Suprapubic skin (tissue), 4 donors: ENCODE measurements at regions not wholly inside any gene's neighbourhood (a gene's known extent, or its start where the extent isn't known, plus 50 kb on each side); places are given as distances from the start of the nearest gene placed in this dataset.

Experiments
- DNase-seq, 2 donors: peaks; one replicate each; pipeline ENCODE4 v3.0.0-alpha.2; 2019; ENCODE audit warnings: low spot score in 2 of 2
- H3K27ac ChIP-seq: fragments of 200-600 bp; sonication (generic); one replicate; pipeline ENCODE4 v1.5.1; 2019
- H3K27me3 ChIP-seq: fragments of 200-600 bp; sonication (generic); one replicate; pipeline ENCODE4 v1.5.1; 2019
- H3K36me3 ChIP-seq: fragments of 200-600 bp; sonication (generic); one replicate; pipeline ENCODE4 v1.5.1; 2019
- H3K4me1 ChIP-seq: fragments of 200-600 bp; sonication (generic); one replicate; pipeline ENCODE4 v1.5.1; 2019
- H3K4me3 ChIP-seq: fragments of 200-600 bp; sonication (generic); one replicate; pipeline ENCODE4 v1.5.1; 2019; ENCODE audit warnings: mild to moderate bottlenecking
- H3K9me3 ChIP-seq: fragments of 200-600 bp; sonication (generic); one replicate; pipeline ENCODE4 v1.5.1; 2019
- CTCF ChIP-seq, 2 donors: fragments of 200-600 bp in 1 of 2; fragments of 450-650 bp in 1 of 2; sonication (generic) in 1 of 2; IDR thresholded peaks; one replicate each; pipeline ENCODE4 v1.5.1; 2016 to 2019; ENCODE audit warnings: antibody characterized with exemption in 2 of 2, mild to moderate bottlenecking in 1 of 2, moderate library complexity in 1 of 2
- EP300 ChIP-seq: sonication (generic); formaldehyde crosslinking; IDR thresholded peaks from one replicate; pipeline ENCODE4 v1.6.1; 2017; ENCODE audit warnings: antibody characterized with exemption
- POLR2A ChIP-seq, 2 donors: fragments of 450-650 bp; IDR thresholded peaks; one replicate each; pipeline ENCODE4 v1.6.1; 2017; ENCODE audit warnings: antibody characterized with exemption in 2 of 2, mild to moderate bottlenecking in 2 of 2, moderate library complexity in 2 of 2
- POLR2AphosphoS5 ChIP-seq, 3 donors: sonication (generic); formaldehyde crosslinking; IDR thresholded peaks; one replicate each; pipeline ENCODE4 v1.6.1; 2017; ENCODE audit warnings: antibody characterized with exemption in 3 of 3
- WGBS: methylation state at CpG from one replicate; pipeline ENCODE4 v1.1.5; 2018; 5-methylcytosine and 5-hydroxymethylcytosine counted together

DNA sequence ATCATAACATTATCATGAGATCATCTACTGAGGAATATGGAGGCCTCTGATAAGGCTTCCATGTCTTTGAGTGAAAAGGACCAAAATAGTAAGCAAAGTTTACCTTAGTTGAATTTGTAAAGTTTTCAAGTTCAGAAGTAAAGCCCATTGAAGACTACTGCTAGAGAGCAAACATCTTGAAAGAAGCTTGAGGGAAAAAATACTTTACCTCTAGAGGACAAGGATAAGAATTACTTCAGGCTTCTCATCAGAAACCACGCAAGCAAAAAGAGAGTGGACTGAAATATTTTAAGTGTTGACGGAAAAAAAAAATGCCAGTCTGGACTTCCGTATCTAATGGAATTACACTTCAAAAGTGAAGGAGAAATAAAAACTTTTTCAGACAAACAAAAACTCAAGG lies 114.3 kb downstream of the MPP7 start:
- no peak overlapping the region for H3K4me3 ChIP-seq
- H3K4me1 ChIP-seq, result no peaks in the 10 kb centered on the region
- no peaks in the 10 kb centered on the region for H3K9me3 ChIP-seq
- H3K27me3 ChIP-seq, result no peaks in the 10 kb centered on the region
- H3K27ac ChIP-seq, result no peak overlapping the region
- 97% methylated on average over 3 of the region's 3 CpGs for WGBS
- no peaks in the 10 kb centered on the region for H3K36me3 ChIP-seq
- TF ChIP-seq POLR2A (IDR thresholded peaks at IDR 0.05) (no peak), POLR2AphosphoS5 (IDR thresholded peaks at IDR 0.05) (no peak), CTCF (IDR thresholded peaks at IDR 0.05) (no peak), EP300 (no peak)
- DNase-seq, result no peak

DNA sequence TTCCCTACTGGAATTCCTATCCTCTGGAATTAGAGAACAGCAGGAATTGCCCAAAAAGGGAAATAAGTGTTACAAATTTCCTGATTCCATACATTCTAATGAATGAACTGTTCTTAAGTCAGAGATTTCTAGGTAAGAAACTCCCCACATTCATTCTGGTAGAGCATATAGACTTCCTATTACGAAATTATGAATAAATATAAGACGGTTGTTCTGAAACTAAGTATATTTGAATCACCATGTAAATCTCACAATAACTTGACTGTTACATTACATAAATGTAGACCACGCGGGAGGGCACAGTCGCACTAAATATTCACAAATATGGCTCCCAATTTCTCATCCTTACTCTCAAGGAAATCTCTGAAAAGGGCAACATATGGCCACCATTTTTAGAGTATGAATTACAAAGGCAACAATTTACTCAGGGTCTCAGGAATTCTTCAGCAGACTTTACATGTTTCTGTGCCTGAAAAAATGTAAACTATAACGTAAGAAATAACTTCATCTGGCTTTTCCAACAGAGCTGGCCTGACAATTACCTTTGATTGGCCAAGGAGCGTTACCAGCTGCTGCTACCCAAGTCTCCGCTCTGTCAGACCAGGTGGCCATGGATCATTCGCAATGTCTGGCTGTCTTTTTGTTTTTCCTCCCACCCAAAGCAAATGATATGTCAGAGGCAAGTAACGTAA lies 115.8 kb downstream of the MPP7 start:
- no peak for DNase-seq
- WGBS, result 91% methylated on average over 10 of the region's 10 CpGs
- Histone ChIP-seq H3K27me3 (no peaks in the 10 kb centered on the region), H3K9me3 (no peaks in the 10 kb centered on the region), H3K4me3 (no peak overlapping the region), H3K27ac (no peak overlapping the region), H3K4me1 (no peaks in the 10 kb centered on the region), H3K36me3 (no peaks in the 10 kb centered on the region)
- no peak for TF ChIP-seq CTCF (IDR thresholded peaks at IDR 0.05)
- no peak for TF ChIP-seq POLR2AphosphoS5 (IDR thresholded peaks at IDR 0.05)
- no peak for TF ChIP-seq POLR2A (IDR thresholded peaks at IDR 0.05)
- TF ChIP-seq EP300, result no peak

DNA sequence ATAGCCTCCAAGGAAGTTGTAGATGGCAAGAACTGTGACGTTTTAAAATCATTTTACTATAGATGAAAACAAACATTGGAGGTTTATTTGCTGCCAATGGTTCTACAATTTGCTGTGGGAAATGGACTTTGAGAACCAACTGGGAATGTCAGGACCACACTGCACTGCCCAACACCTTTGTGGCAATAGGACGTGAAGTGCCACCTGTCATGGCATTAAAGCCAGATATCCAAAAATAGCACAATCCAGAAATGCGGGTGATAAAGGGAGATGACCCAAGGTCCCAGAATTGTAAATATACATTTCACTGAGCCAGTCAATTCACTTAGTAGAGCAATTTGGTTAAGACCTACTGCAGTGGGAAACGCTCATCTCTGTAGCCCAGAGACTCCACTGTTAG lies 116.4 kb downstream of the MPP7 start:
- H3K27ac ChIP-seq, result no peak overlapping the region
- H3K9me3 ChIP-seq, result no peaks in the 10 kb centered on the region
- H3K4me3 ChIP-seq, result no peak overlapping the region
- no peak for DNase-seq
- H3K4me1 ChIP-seq, result no peaks in the 10 kb centered on the region
- TF ChIP-seq EP300, result no peak
- TF ChIP-seq POLR2AphosphoS5 (IDR thresholded peaks at IDR 0.05), result no peak
- TF ChIP-seq CTCF (IDR thresholded peaks at IDR 0.05), result no peak
- WGBS, result 97% methylated on average over 4 of the region's 4 CpGs
- no peaks in the 10 kb centered on the region for H3K36me3 ChIP-seq
- no peaks in the 10 kb centered on the region for H3K27me3 ChIP-seq

- TF ChIP-seq EP300, result no peak
- no peak for TF ChIP-seq POLR2A (IDR thresholded peaks at IDR 0.05)
- no peak for TF ChIP-seq POLR2AphosphoS5 (IDR thresholded peaks at IDR 0.05)
- DNase-seq, result no peak
- Histone ChIP-seq H3K9me3 (no peaks in the 10 kb centered on the region), H3K36me3 (no peaks in the 10 kb centered on the region), H3K27ac (no peak overlapping the region), H3K27me3 (no peaks in the 10 kb centered on the region), H3K4me1 (no peaks in the 10 kb centered on the region), H3K4me3 (no peak overlapping the region)
- WGBS, result 97% methylated on average over 1 of the region's 1 CpG
Observed at GRCh38 chr10:28184810-28185209, 118.1 kb downstream of the MPP7 start.

DNA sequence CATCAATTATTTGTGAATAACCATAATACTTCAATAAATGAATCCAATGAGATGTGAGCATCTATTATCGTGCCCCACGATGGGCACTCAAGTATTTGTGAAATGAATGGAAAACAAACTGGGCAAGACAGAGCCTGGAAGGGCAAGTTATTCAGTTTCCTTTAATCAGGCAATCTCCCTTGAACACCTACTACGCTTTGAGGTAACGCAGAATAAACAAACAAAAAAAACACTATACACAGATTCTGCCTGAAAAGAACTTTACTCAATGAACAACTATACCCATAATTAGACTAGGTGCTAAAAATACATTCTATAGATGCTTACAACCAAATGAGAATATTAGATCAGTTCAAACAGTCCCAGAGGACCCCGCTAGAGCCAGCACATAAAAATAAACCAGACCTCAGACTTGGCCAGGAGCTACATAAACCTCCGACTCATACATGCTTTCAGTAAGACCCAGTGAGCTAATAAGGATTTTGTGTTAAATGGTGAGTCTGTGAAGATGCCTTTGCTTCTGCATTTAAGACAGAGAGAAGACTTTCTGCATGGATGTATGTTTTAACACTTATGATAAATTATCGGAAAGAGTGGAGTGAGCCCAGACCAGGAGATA lies 121.3 kb downstream of the MPP7 start:
- 79% methylated on average over 7 of the region's 7 CpGs for WGBS
- TF ChIP-seq POLR2A (IDR thresholded peaks at IDR 0.05) (no peak), EP300 (no peak), POLR2AphosphoS5 (IDR thresholded peaks at IDR 0.05) (no peak), CTCF (IDR thresholded peaks at IDR 0.05) (no peak)
- no peaks in the 10 kb centered on the region for H3K27me3 ChIP-seq
- H3K27ac ChIP-seq, result no peak overlapping the region
- peaks cover 13% of the 10 kb centered on the region for H3K4me1 ChIP-seq
- H3K4me3 ChIP-seq, result no peak overlapping the region
- DNase-seq, result no peak
- no peaks in the 10 kb centered on the region for H3K36me3 ChIP-seq
- no peaks in the 10 kb centered on the region for H3K9me3 ChIP-seq
